ENCODE measurements at regions not wholly inside any gene's neighbourhood (a gene's known extent, or its start where the extent isn't known, plus 50 kb on each side); places are given as distances from the start of the nearest gene placed in this dataset.

- H3K4me3 Mint-ChIP-seq, result no peak overlapping the region
- H3K27ac Mint-ChIP-seq, result no peak overlapping the region
- no peaks in the 10 kb centered on the region for H3K27me3 Mint-ChIP-seq
- H3K4me1 Mint-ChIP-seq, result no peaks in the 10 kb centered on the region
- no peaks in the 10 kb centered on the region for H3K36me3 Mint-ChIP-seq (ENCODE audit: low read depth)
- DNase-seq (no peak), ATAC-seq (no peak)
- no peaks in the 10 kb centered on the region for H3K9me3 ChIP-seq (ENCODE audit: control insufficient read depth, low read length, poor library complexity, severe bottlenecking)
Measured at GRCh38 chr13:88345171-88345847, 674.1 kb downstream of the SLITRK5 start.

GRCh38 chr13:88360761-88361160 is 689.6 kb downstream of the SLITRK5 start:
- no peak for DNase-seq
- Mint-ChIP-seq H3K36me3 (ENCODE audit: low read depth) (no peaks in the 10 kb centered on the region), H3K27me3 (no peaks in the 10 kb centered on the region), H3K4me1 (no peaks in the 10 kb centered on the region), H3K27ac (no peak overlapping the region), H3K4me3 (no peak overlapping the region)
- no peaks in the 10 kb centered on the region for H3K9me3 ChIP-seq (ENCODE audit: control insufficient read depth, low read length, poor library complexity, severe bottlenecking)
- no peak for ATAC-seq

GRCh38 chr13:88369866-88370265 is 698.7 kb downstream of the SLITRK5 start:
- Mint-ChIP-seq H3K36me3 (ENCODE audit: low read depth) (no peaks in the 10 kb centered on the region), H3K27me3 (no peaks in the 10 kb centered on the region), H3K27ac (no peak overlapping the region), H3K4me3 (no peak overlapping the region), H3K4me1 (no peaks in the 10 kb centered on the region)
- no peaks in the 10 kb centered on the region for H3K9me3 ChIP-seq (ENCODE audit: control insufficient read depth, low read length, poor library complexity, severe bottlenecking)
- no peak for DNase-seq
- no peak for ATAC-seq

- no peaks in the 10 kb centered on the region for H3K9me3 ChIP-seq (ENCODE audit: control insufficient read depth, low read length, poor library complexity, severe bottlenecking)
- Mint-ChIP-seq H3K4me3 (no peak overlapping the region), H3K4me1 (no peaks in the 10 kb centered on the region), H3K36me3 (ENCODE audit: low read depth) (no peaks in the 10 kb centered on the region), H3K27ac (no peak overlapping the region), H3K27me3 (no peaks in the 10 kb centered on the region)
- DNase-seq (no peak), ATAC-seq (no peak)
Measured at GRCh38 chr13:88376760-88377388, 705.7 kb downstream of the SLITRK5 start.

DNA sequence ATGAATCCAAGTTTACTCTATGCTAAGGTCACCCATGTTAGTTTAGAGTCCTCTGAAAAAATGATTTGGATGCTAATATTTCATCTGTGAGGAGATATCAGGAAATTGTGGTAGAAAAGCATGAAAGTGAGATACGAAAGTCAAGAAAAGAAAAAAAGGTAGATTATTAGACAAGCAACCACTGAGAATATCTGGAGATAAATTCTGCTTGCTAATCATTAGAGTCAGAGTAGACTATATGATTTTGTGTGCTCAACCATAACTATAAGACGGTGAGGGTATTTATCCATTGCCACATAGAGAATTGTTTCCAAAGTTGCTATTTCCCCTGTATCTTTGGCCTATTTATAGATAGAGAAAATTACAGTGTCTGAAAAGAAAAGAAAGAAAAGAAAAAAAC is 706.7 kb downstream of the SLITRK5 start:
- H3K4me3 Mint-ChIP-seq, result no peak overlapping the region
- H3K36me3 Mint-ChIP-seq (ENCODE audit: low read depth), result no peaks in the 10 kb centered on the region
- no peaks in the 10 kb centered on the region for H3K27me3 Mint-ChIP-seq
- no peaks in the 10 kb centered on the region for H3K4me1 Mint-ChIP-seq
- ATAC-seq (no peak), DNase-seq (no peak)
- H3K27ac Mint-ChIP-seq, result no peak overlapping the region
- H3K9me3 ChIP-seq (ENCODE audit: control insufficient read depth, low read length, poor library complexity, severe bottlenecking), result no peaks in the 10 kb centered on the region

GRCh38 chr13:88384542-88384941 is 713.4 kb downstream of the SLITRK5 start:
- no peaks in the 10 kb centered on the region for H3K27me3 Mint-ChIP-seq
- H3K36me3 Mint-ChIP-seq (ENCODE audit: low read depth), result no peaks in the 10 kb centered on the region
- DNase-seq (no peak), ATAC-seq (no peak)
- no peak overlapping the region for H3K27ac Mint-ChIP-seq
- H3K4me1 Mint-ChIP-seq, result no peaks in the 10 kb centered on the region
- H3K4me3 Mint-ChIP-seq, result no peak overlapping the region
- no peaks in the 10 kb centered on the region for H3K9me3 ChIP-seq (ENCODE audit: control insufficient read depth, low read length, poor library complexity, severe bottlenecking)

DNA sequence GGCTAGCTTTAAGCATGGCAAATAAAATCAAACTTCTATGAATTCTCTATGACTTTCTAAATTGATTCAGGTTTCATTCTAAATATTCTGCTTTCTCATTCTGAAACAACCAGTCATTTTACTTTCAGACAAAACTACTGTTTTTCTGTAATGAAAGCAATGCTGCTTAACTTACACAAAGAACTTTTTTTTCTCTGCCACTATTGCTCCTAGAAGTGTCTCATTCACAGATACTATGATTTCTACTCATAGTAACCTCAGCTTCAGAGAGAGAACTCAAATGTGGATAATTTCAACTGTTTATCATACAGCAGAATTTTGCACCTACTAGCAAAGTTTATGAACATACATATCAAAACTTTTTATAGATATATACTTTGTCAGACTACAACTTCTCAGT is 724.6 kb downstream of the SLITRK5 start:
- H3K4me3 Mint-ChIP-seq, result no peak overlapping the region
- ATAC-seq, result no peak

DNA sequence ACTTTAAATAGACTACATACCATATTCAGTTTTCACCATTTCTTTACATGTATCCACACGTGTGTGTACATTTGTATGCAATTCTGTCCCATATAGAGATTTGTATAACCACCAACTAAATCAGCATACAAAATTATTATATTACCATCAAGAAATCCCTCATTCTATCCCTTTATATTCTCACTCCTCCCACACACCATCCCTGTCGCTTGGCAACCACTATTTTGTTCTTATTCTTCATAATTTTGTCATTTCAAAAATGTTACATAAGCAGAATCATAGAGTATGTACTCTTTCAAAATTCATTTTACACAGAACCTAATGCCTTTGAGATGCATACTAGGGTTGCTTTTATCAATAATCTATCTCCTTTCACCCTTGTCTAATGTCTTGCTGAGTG is 740.5 kb downstream of the SLITRK5 start:
- Mint-ChIP-seq H3K27ac (no peak overlapping the region), H3K4me1 (no peaks in the 10 kb centered on the region), H3K4me3 (no peak overlapping the region), H3K36me3 (ENCODE audit: low read depth) (no peaks in the 10 kb centered on the region), H3K27me3 (no peaks in the 10 kb centered on the region)
- ATAC-seq (no peak), DNase-seq (no peak)
- no peaks in the 10 kb centered on the region for H3K9me3 ChIP-seq (ENCODE audit: control insufficient read depth, low read length, poor library complexity, severe bottlenecking)

More for the DNA sequence above, 724.6 kb downstream of the SLITRK5 start:
- Mint-ChIP-seq H3K4me1 (no peaks in the 10 kb centered on the region), H3K27ac (no peak overlapping the region), H3K36me3 (ENCODE audit: low read depth) (no peaks in the 10 kb centered on the region), H3K27me3 (no peaks in the 10 kb centered on the region)
- DNase-seq, result no peak
- H3K9me3 ChIP-seq (ENCODE audit: control insufficient read depth, low read length, poor library complexity, severe bottlenecking), result no peaks in the 10 kb centered on the region

DNA sequence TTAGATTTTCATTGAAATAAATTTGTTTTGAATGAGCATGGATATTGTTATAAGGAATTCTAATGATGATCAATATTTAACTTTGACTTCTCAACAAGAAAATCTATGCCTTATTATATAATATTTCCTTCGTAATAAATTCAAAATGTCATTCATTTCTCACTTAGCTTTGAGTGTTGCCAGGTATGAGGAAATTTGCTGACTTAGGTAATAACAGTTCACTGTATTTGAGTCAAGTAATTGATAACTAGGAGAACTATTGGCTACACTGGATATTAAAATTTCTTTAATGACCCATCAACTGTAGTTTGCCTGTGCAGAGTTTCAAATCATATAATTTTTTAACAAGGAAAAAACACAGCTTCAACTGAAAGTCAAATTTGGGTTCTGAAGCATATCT is 746.6 kb downstream of the SLITRK5 start:
- DNase-seq, result no peak
- Mint-ChIP-seq H3K4me1 (no peaks in the 10 kb centered on the region), H3K27ac (no peak overlapping the region), H3K4me3 (no peak overlapping the region), H3K27me3 (no peaks in the 10 kb centered on the region), H3K36me3 (ENCODE audit: low read depth) (no peaks in the 10 kb centered on the region)
- no peaks in the 10 kb centered on the region for H3K9me3 ChIP-seq (ENCODE audit: control insufficient read depth, low read length, poor library complexity, severe bottlenecking)
- ATAC-seq, result no peak

DNA sequence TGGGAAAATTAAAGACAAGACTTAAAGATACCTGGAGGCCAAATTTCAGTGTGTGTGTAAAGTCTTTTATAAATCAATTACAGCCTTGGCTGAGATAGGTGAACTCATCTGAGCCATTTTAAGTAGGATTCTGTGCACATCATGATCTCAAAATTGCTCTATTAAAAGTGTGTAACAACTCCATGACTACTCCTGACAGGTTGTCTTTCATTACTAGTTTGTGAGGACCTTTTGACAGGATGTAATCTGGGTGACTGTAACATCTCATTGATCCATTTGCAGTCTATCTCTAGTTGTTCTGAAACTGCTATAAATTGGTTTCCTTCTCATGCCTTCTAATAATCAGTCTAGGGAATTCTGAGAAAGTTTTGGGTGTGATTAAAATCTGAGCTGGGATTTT is 753.3 kb downstream of the SLITRK5 start:
- H3K9me3 ChIP-seq (ENCODE audit: control insufficient read depth, low read length, poor library complexity, severe bottlenecking), result no peaks in the 10 kb centered on the region
- Mint-ChIP-seq H3K27ac (no peak overlapping the region), H3K4me3 (no peak overlapping the region), H3K4me1 (no peaks in the 10 kb centered on the region), H3K36me3 (ENCODE audit: low read depth) (no peaks in the 10 kb centered on the region), H3K27me3 (no peaks in the 10 kb centered on the region)
- ATAC-seq (no peak), DNase-seq (no peak)

GRCh38 chr13:88426661-88427060 is 755.5 kb downstream of the SLITRK5 start:
- Mint-ChIP-seq H3K27ac (no peak overlapping the region), H3K27me3 (no peaks in the 10 kb centered on the region), H3K4me3 (no peak overlapping the region)

DNA sequence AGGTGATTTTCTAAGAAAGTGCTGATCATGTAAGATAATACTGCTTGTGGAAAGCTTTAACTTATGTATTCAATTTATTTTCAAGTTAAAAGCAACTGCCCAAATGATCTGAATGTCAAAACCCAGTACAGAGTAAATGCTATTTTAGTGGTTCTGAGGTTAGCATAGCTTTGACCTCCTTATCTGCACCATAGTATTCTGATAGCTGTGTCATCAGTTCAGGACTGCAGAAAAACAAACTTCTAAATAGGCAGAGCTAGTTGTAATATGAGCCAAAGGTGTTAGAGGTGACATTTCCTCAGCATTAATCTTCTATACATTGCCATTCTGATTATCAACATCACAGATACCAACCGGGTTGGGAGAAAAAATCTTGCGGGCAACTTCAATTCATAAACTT is 758.7 kb downstream of the SLITRK5 start:
- H3K9me3 ChIP-seq (ENCODE audit: control insufficient read depth, low read length, poor library complexity, severe bottlenecking), result no peaks in the 10 kb centered on the region
- no peak for ATAC-seq
- no peaks in the 10 kb centered on the region for H3K27me3 Mint-ChIP-seq
- DNase-seq, result no peak
- no peak overlapping the region for H3K4me3 Mint-ChIP-seq
- H3K4me1 Mint-ChIP-seq, result no peaks in the 10 kb centered on the region
- no peaks in the 10 kb centered on the region for H3K36me3 Mint-ChIP-seq (ENCODE audit: low read depth)
- H3K27ac Mint-ChIP-seq, result no peak overlapping the region

More at GRCh38 chr13:88426661-88427060, 755.5 kb downstream of the SLITRK5 start:
- no peak for DNase-seq
- Mint-ChIP-seq H3K36me3 (ENCODE audit: low read depth) (no peaks in the 10 kb centered on the region), H3K4me1 (no peaks in the 10 kb centered on the region)
- no peaks in the 10 kb centered on the region for H3K9me3 ChIP-seq (ENCODE audit: control insufficient read depth, low read length, poor library complexity, severe bottlenecking)
- ATAC-seq, result no peak

DNA sequence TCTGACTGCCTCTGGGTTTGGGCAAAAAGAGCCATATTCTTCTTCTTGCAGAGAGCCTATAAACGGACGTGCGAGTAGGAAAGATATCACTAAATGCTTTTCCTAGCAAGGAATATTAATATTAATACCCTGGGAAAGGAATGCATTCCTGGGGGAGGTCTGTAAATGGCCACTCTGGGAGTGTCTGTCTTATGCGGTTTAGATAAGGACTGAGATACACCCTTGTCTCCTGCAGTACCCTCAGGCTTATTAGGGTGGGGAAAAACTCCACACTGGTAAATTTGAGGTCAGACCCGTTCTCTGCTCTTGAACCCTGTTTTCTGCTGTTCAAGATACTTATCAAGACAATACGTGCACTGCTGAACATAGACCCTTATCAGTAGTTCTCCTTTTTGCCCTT is 763.8 kb downstream of the SLITRK5 start:
- Mint-ChIP-seq H3K36me3 (ENCODE audit: low read depth) (no peaks in the 10 kb centered on the region), H3K4me1 (no peaks in the 10 kb centered on the region), H3K4me3 (no peak overlapping the region), H3K27ac (no peak overlapping the region), H3K27me3 (no peaks in the 10 kb centered on the region)
- ATAC-seq, result no peak
- DNase-seq, result no peak
- no peaks in the 10 kb centered on the region for H3K9me3 ChIP-seq (ENCODE audit: control insufficient read depth, low read length, poor library complexity, severe bottlenecking)

GRCh38 chr13:88436974-88437373 is 765.8 kb downstream of the SLITRK5 start:
- ATAC-seq (no peak), DNase-seq (no peak)
- H3K36me3 Mint-ChIP-seq (ENCODE audit: low read depth), result no peaks in the 10 kb centered on the region
- no peaks in the 10 kb centered on the region for H3K27me3 Mint-ChIP-seq
- no peak overlapping the region for H3K4me3 Mint-ChIP-seq
- H3K27ac Mint-ChIP-seq, result no peak overlapping the region
- H3K9me3 ChIP-seq (ENCODE audit: control insufficient read depth, low read length, poor library complexity, severe bottlenecking), result no peaks in the 10 kb centered on the region
- no peaks in the 10 kb centered on the region for H3K4me1 Mint-ChIP-seq

All from T-helper 17 cell (primary cell).